Right lobe of liver (tissue), 6 donors: ENCODE measurements at regions not wholly inside any gene's neighbourhood (a gene's known extent, or its start where the extent isn't known, plus 50 kb on each side); places are given as distances from the start of the nearest gene placed in this dataset.

ENCODE experiments used
- ATAC-seq, 4 donors: fragments of 200-7000 bp; cut with Tn5 transposase; one replicate each; pipeline ENCODE4 v1.9.1; 2020; ENCODE audit warnings: mild to moderate bottlenecking in 4 of 4, moderate library complexity in 4 of 4
- DNase-seq, 3 donors: peaks; one replicate each; pipeline ENCODE4 v3.0.0-alpha.2; 2020
- H3K27ac ChIP-seq, 3 donors: fragments of 200-600 bp; one replicate each; pipeline ENCODE4 v1.8.0; 2022
- H3K27me3 ChIP-seq, 2 donors: fragments of 200-600 bp; one replicate each; pipeline ENCODE4 v1.8.0; 2022
- H3K36me3 ChIP-seq, 4 donors: fragments of 200-600 bp; sonication (generic) in 1 of 4; one replicate each; pipeline versions ENCODE4 v1.5.1 to v1.8.0; 2017 to 2022; ENCODE audit warnings: control low read depth in 1 of 4
- H3K4me1 ChIP-seq, 4 donors: fragments of 200-600 bp; sonication (generic) in 1 of 4; one replicate each; pipeline versions ENCODE4 v1.5.1 to v1.8.0; 2017 to 2022; ENCODE audit warnings: control low read depth in 1 of 4
- H3K4me3 ChIP-seq, 3 donors: fragments of 200-600 bp; one replicate each; pipeline ENCODE4 v1.8.0; 2022
- H3K9me3 ChIP-seq, 4 donors: fragments of 200-600 bp; sonication (generic) in 1 of 4; one replicate each; pipeline versions ENCODE4 v1.5.1 to v1.8.0; 2017 to 2022; ENCODE audit warnings: control low read depth in 1 of 4
- POLR2A ChIP-seq: fragments of 450-650 bp; IDR thresholded peaks from one replicate; pipeline ENCODE4 v1.6.1; 2017; ENCODE audit warnings: antibody characterized with exemption, mild to moderate bottlenecking
- WGBS: methylation state at CpG from one replicate; pipeline ENCODE4 v1.1.6; 2018; ENCODE audit warnings: low coverage, low lambda C conversion rate; ENCODE audit not compliant: insufficient coverage; ENCODE audit errors: missing lambda C conversion rate; 5-methylcytosine and 5-hydroxymethylcytosine counted together
- intact Hi-C, 2 donors: fragments of 100-400 bp; cut with DNase I; formaldehyde crosslinking; loops; one replicate each; pipeline versions ENCODE4 v1.11.2 to v1.14.1; 2022
- TF ChIP-seq, protein P1 (sequence below), 4 donors: fragments of 200-600 bp in 3 of 4; fragments of 450-650 bp in 1 of 4; IDR thresholded peaks; one replicate each; pipeline versions ENCODE4 v1.5.1 to v1.8.0; 2016 to 2022; ENCODE audit warnings: antibody characterized with exemption in 4 of 4, mild to moderate bottlenecking in 2 of 4
- donor health status: DM: no; HTN: yes; CAD: no.
- donor health status: DM: no; HTN: no; CAD: no.
- donor health status: DM: no; HTN: no; CAD: no.
- donor health status: DM: no; HTN: yes; CAD: no.
- donor health status: DM: no; HTN: yes; CAD: no.

DNA sequence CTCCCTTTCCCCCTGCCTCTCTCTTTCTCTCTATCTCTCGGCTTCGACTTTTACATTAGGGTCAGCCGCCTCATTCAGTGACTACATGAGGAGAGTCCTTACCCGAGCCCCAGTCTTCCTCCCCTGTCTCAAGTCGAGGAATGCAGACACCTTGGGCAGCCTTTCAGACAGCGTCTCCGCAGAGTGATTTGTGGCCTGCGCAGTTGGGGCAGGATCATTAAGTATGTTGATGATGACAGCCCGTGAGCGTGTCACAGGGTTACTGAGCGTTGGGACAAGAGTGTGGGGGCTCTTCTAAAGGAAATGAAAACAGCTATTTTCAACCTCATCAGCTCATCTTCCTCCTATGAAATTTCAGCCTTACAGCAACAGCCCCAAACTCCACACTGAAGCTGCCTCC, 312.1 kb upstream of the GATB start:
- 73% methylated on average over 11 of the region's 11 CpGs for WGBS
- Histone ChIP-seq H3K27me3 (no peaks in the 10 kb centered on the region), H3K4me1 (no peaks in the 10 kb centered on the region), H3K27ac (no peak overlapping the region), H3K4me3 (no peak overlapping the region), H3K9me3 (no peaks in the 10 kb centered on the region), H3K36me3 (no peaks in the 10 kb centered on the region)
- intact Hi-C loops, result no loop called here
- ATAC-seq, result no peak
- no peak for DNase-seq
- TF ChIP-seq POLR2A, result no peak
- TF ChIP-seq, protein P1, sequence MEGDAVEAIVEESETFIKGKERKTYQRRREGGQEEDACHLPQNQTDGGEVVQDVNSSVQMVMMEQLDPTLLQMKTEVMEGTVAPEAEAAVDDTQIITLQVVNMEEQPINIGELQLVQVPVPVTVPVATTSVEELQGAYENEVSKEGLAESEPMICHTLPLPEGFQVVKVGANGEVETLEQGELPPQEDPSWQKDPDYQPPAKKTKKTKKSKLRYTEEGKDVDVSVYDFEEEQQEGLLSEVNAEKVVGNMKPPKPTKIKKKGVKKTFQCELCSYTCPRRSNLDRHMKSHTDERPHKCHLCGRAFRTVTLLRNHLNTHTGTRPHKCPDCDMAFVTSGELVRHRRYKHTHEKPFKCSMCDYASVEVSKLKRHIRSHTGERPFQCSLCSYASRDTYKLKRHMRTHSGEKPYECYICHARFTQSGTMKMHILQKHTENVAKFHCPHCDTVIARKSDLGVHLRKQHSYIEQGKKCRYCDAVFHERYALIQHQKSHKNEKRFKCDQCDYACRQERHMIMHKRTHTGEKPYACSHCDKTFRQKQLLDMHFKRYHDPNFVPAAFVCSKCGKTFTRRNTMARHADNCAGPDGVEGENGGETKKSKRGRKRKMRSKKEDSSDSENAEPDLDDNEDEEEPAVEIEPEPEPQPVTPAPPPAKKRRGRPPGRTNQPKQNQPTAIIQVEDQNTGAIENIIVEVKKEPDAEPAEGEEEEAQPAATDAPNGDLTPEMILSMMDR (IDR thresholded peaks at IDR 0.05), result no peak

DNA sequence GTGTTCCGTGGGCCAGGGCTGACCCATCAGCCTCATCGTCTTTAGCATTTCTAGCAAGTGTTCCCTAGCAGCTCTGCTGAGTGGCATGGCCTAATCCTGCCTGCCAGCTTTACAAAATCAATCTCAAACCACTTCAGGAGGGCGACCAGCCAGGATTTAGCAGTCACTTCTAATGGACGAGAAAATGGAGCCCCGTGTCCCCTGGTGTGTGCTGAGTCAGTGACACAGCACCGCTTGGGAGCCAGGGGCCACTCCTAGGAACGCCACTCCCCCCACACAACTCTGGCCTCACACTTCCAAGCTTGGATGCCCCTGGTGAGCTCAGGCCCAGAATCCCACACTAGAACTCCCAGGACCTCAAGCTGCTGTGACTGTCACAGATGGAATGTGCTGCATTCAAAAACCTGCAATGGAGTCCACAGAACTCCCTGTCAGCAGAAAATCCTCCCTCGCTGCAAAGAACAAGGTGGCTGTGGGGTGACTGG, 311.2 kb upstream of the GATB start:
- no peaks in the 10 kb centered on the region for H3K27me3 ChIP-seq
- 80% methylated on average over 1 of the region's 8 CpGs for WGBS
- TF ChIP-seq POLR2A, result no peak
- TF ChIP-seq, protein P1 (IDR thresholded peaks at IDR 0.05), result no peak
- H3K36me3 ChIP-seq, result no peaks in the 10 kb centered on the region
- DNase-seq, result no peak
- H3K4me1 ChIP-seq, result no peaks in the 10 kb centered on the region
- no peaks in the 10 kb centered on the region for H3K9me3 ChIP-seq
- H3K4me3 ChIP-seq, result no peak overlapping the region
- intact Hi-C loops, result no loop called here
- H3K27ac ChIP-seq, result no peak overlapping the region
- ATAC-seq, result no peak

DNA sequence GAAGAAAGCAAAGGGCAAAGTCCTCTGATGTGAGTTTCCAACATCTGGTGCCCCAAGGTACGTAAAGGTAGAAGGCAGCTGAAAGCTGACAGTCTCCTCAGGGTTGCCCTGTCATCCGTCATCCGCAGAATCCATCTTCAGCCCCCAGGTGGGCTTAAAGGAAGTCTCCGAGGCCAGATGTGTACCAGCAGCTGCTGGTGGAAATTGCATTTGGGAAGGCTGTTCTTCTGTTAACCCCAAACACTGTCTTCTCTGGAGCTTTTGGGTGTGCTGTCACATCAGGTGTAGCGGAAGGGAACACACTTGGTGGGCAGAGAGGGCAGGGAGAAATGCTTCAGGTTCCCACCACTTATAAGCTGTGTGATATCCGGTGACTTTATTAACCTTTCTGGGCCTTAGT, 310.0 kb upstream of the GATB start:
- intact Hi-C loops, result no loop called here
- no CpG with 5 or more reads among the region's 6 CpGs for WGBS
- no peaks in the 10 kb centered on the region for H3K27me3 ChIP-seq
- no peaks in the 10 kb centered on the region for H3K36me3 ChIP-seq
- H3K4me3 ChIP-seq, result no peak overlapping the region
- TF ChIP-seq, protein P1 (IDR thresholded peaks at IDR 0.05), result no peak
- TF ChIP-seq POLR2A, result no peak
- DNase-seq (no peak), ATAC-seq (no peak)
- no peaks in the 10 kb centered on the region for H3K4me1 ChIP-seq
- H3K27ac ChIP-seq, result no peak overlapping the region
- H3K9me3 ChIP-seq, result no peaks in the 10 kb centered on the region

DNA sequence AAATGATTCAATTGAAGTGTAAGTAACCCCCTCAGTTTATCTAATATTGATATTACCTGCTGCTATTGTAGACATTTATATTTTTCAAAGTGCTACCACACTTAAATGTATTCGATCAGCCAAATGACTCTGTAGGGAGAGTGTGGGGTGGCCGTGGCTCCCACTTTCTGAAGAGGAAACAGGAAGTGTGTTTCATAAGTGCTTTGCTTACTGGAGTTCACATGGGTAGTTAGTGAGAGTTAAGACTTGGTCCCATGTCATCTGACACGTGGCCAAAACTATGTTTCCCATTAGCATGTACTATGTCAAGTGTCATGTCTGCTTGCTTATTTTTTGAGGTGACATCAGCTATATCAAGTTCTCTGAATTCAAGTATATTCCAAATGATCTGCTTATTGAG, 308.1 kb upstream of the GATB start:
- ATAC-seq, result no peak
- no peak overlapping the region for H3K4me3 ChIP-seq

More for the DNA sequence above, 308.1 kb upstream of the GATB start:
- no peaks in the 10 kb centered on the region for H3K9me3 ChIP-seq
- H3K36me3 ChIP-seq, result no peaks in the 10 kb centered on the region
- intact Hi-C loops, result no loop called here
- DNase-seq, result no peak
- no peaks in the 10 kb centered on the region for H3K27me3 ChIP-seq
- no peak overlapping the region for H3K27ac ChIP-seq
- no peak for TF ChIP-seq POLR2A
- TF ChIP-seq, protein P1 (IDR thresholded peaks at IDR 0.05), result no peak
- H3K4me1 ChIP-seq, result no peaks in the 10 kb centered on the region
- 43% methylated on average over 2 of the region's 3 CpGs for WGBS
